HepG2 (cell line): ENCODE measurements at regions not wholly inside any gene's neighbourhood (a gene's known extent, or its start where the extent isn't known, plus 50 kb on each side); places are given as distances from the start of the nearest gene placed in this dataset.

Source experiments
- ELF4 ChIP-seq: sonication (generic); formaldehyde crosslinking; IDR thresholded peaks from 2 replicates; pipeline ENCODE4 v1.5.0; 2020; ENCODE audit warnings: missing genetic modification reagents, mild to moderate bottlenecking, moderate library complexity, borderline replicate concordance
- HINFP ChIP-seq: sonication (generic); formaldehyde crosslinking; IDR thresholded peaks from 2 replicates; pipeline ENCODE4 v1.4.0; 2020; ENCODE audit warnings: low read depth, mild to moderate bottlenecking, missing genetic modification reagents
- HMGXB4 ChIP-seq, 2 experiments: sonication (generic) in 1 of 2; formaldehyde crosslinking in 1 of 2; IDR thresholded peaks; 2 replicates each; pipeline versions ENCODE4 v1.4.0 to v1.6.1; 2018 to 2020; ENCODE audit warnings: missing genetic modification reagents in 2 of 2, borderline replicate concordance in 1 of 2, low read depth in 1 of 2, mild to moderate bottlenecking in 1 of 2, missing biosample characterization in 1 of 2
- HNF4A ChIP-seq: sonication (generic); formaldehyde crosslinking; IDR thresholded peaks from 2 replicates; pipeline ENCODE4 v1.4.0; 2020; ENCODE audit warnings: missing genetic modification reagents
- KAT7 ChIP-seq: IDR thresholded peaks from 2 replicates; pipeline ENCODE4 v1.6.1; 2018; ENCODE audit warnings: borderline replicate concordance, missing compliant biosample characterization
- MXD4 ChIP-seq: IDR thresholded peaks from 2 replicates; pipeline ENCODE4 v1.6.1; 2016; ENCODE audit warnings: mild to moderate bottlenecking, missing biosample characterization, missing genetic modification reagents
- STAG1 ChIP-seq: sonication (generic); formaldehyde crosslinking; IDR thresholded peaks from 2 replicates; pipeline ENCODE4 v1.4.0; 2020; ENCODE audit warnings: missing genetic modification reagents
- ZBTB38 ChIP-seq: sonication (generic); formaldehyde crosslinking; IDR thresholded peaks from 2 replicates; pipeline ENCODE4 v1.5.1; 2020; ENCODE audit warnings: mild to moderate bottlenecking, missing genetic modification reagents
- ZNF331 ChIP-seq: sonication (generic); formaldehyde crosslinking; IDR thresholded peaks from 2 replicates; pipeline ENCODE4 v1.4.0; 2020; ENCODE audit warnings: missing genetic modification reagents
- ZNF383 ChIP-seq: sonication (generic); formaldehyde crosslinking; IDR thresholded peaks from 2 replicates; pipeline ENCODE4 v1.4.0; 2020; ENCODE audit warnings: missing genetic modification reagents, mild to moderate bottlenecking, borderline replicate concordance
- ZNF44 ChIP-seq: sonication (generic); formaldehyde crosslinking; IDR thresholded peaks from 2 replicates; pipeline ENCODE4 v1.5.1; 2020; ENCODE audit warnings: mild to moderate bottlenecking, missing genetic modification reagents
- ZNF563 ChIP-seq: sonication (generic); formaldehyde crosslinking; IDR thresholded peaks from 2 replicates; pipeline ENCODE4 v1.8.0; 2022; ENCODE audit warnings: mild to moderate bottlenecking, moderate library complexity, missing genetic modification reagents
- ZNF687 ChIP-seq: sonication (generic); formaldehyde crosslinking; IDR thresholded peaks from 2 replicates; pipeline ENCODE4 v1.5.1; 2020; ENCODE audit warnings: mild to moderate bottlenecking, missing genetic modification reagents, moderate library complexity
- TF ChIP-seq, protein P1 (sequence below): sonication (generic); formaldehyde crosslinking; IDR thresholded peaks from 2 replicates; pipeline ENCODE4 v1.5.0; 2020; ENCODE audit warnings: mild to moderate bottlenecking, missing genetic modification reagents, moderate library complexity
- TF ChIP-seq, protein P2 (sequence below): sonication (generic); formaldehyde crosslinking; IDR thresholded peaks from 2 replicates; pipeline ENCODE4; 2020; ENCODE audit warnings: missing genetic modification reagents, mild to moderate bottlenecking, borderline replicate concordance

- TF ChIP-seq KAT7 (CRISPR knock-in tag) = 0 out of 2 replicates have a peak, but pooled peaks have one; percentile 29
- TF ChIP-seq HNF4A (CRISPR knock-in tag) = peak; percentile 44; the same call in 1 of the 2 replicates
- TF ChIP-seq ZBTB38 (CRISPR knock-in tag) = 0 out of 2 replicates have a peak, but pooled peaks have one; percentile 39
- no peak for TF ChIP-seq ZNF44
- 0 out of 2 replicates have a peak, but pooled peaks have one; percentile 68 for TF ChIP-seq ZNF383 (CRISPR knock-in tag)
- peak; percentile 35; the same call in 1 of the 2 replicates for TF ChIP-seq STAG1 (CRISPR knock-in tag)
- TF ChIP-seq HINFP (CRISPR knock-in tag) = 0 out of 2 replicates have a peak, but pooled peaks have one; percentile 22
- 0 out of 2 replicates have a peak, but pooled peaks have one; percentile 36 for TF ChIP-seq ELF4 (CRISPR knock-in tag)
- TF ChIP-seq ZNF687 (CRISPR knock-in tag) = peak; percentile 60
- TF ChIP-seq ZNF563 (CRISPR knock-in tag) = 0 out of 2 replicates have a peak, but pooled peaks have one; percentile 28
- 0 out of 2 replicates have a peak, but pooled peaks have one; percentile 21 for TF ChIP-seq ZNF331
- TF ChIP-seq, protein P1, sequence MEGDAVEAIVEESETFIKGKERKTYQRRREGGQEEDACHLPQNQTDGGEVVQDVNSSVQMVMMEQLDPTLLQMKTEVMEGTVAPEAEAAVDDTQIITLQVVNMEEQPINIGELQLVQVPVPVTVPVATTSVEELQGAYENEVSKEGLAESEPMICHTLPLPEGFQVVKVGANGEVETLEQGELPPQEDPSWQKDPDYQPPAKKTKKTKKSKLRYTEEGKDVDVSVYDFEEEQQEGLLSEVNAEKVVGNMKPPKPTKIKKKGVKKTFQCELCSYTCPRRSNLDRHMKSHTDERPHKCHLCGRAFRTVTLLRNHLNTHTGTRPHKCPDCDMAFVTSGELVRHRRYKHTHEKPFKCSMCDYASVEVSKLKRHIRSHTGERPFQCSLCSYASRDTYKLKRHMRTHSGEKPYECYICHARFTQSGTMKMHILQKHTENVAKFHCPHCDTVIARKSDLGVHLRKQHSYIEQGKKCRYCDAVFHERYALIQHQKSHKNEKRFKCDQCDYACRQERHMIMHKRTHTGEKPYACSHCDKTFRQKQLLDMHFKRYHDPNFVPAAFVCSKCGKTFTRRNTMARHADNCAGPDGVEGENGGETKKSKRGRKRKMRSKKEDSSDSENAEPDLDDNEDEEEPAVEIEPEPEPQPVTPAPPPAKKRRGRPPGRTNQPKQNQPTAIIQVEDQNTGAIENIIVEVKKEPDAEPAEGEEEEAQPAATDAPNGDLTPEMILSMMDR (CRISPR knock-in tag) = peak; percentile 18; the same call in 1 of the 2 replicates
- TF ChIP-seq HMGXB4 (CRISPR knock-in tag; IDR thresholded peaks at IDR 0.05; ENCODE audit: borderline replicate concordance in 1 of 2, low read depth in 1 of 2) = 0 out of 4 replicates have a peak, but pooled peaks of 1 of the 2 experiments have one; percentile 32
- TF ChIP-seq, protein P2, sequence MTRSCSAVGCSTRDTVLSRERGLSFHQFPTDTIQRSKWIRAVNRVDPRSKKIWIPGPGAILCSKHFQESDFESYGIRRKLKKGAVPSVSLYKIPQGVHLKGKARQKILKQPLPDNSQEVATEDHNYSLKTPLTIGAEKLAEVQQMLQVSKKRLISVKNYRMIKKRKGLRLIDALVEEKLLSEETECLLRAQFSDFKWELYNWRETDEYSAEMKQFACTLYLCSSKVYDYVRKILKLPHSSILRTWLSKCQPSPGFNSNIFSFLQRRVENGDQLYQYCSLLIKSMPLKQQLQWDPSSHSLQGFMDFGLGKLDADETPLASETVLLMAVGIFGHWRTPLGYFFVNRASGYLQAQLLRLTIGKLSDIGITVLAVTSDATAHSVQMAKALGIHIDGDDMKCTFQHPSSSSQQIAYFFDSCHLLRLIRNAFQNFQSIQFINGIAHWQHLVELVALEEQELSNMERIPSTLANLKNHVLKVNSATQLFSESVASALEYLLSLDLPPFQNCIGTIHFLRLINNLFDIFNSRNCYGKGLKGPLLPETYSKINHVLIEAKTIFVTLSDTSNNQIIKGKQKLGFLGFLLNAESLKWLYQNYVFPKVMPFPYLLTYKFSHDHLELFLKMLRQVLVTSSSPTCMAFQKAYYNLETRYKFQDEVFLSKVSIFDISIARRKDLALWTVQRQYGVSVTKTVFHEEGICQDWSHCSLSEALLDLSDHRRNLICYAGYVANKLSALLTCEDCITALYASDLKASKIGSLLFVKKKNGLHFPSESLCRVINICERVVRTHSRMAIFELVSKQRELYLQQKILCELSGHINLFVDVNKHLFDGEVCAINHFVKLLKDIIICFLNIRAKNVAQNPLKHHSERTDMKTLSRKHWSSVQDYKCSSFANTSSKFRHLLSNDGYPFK (CRISPR knock-in tag) = 0 out of 2 replicates have a peak, but pooled peaks have one; percentile 49
- 0 out of 2 replicates have a peak, but pooled peaks have one; percentile 3 for TF ChIP-seq MXD4 (CRISPR knock-in tag)
Measured at GRCh38 chr2:234796045-234796591, 155.7 kb upstream of the SH3BP4 start (continued).
